OCI-LY7 (cell line): ENCODE measurements at regions not wholly inside any gene's neighbourhood (a gene's known extent, or its start where the extent isn't known, plus 50 kb on each side); places are given as distances from the start of the nearest gene placed in this dataset.

Experiments
- EZH2phosphoT487 ChIP-seq: fragments of 200-600 bp; sonication (generic); IDR thresholded peaks from 2 replicates; pipeline ENCODE4 v1.6.1; 2018; ENCODE audit warnings: low read depth, borderline replicate concordance, mild to moderate bottlenecking, mixed run types, antibody characterized with exemption, low read length, moderate library complexity, mixed read lengths
- TF ChIP-seq, protein P1 (sequence below): fragments of 200-600 bp; sonication (generic); conservative IDR thresholded peaks from 2 replicates; pipeline ENCODE4 v1.5.1; 2014; ENCODE audit warnings: mild to moderate bottlenecking, antibody characterized with exemption, low read length, moderate library complexity, mixed read lengths

- TF ChIP-seq, protein P1, sequence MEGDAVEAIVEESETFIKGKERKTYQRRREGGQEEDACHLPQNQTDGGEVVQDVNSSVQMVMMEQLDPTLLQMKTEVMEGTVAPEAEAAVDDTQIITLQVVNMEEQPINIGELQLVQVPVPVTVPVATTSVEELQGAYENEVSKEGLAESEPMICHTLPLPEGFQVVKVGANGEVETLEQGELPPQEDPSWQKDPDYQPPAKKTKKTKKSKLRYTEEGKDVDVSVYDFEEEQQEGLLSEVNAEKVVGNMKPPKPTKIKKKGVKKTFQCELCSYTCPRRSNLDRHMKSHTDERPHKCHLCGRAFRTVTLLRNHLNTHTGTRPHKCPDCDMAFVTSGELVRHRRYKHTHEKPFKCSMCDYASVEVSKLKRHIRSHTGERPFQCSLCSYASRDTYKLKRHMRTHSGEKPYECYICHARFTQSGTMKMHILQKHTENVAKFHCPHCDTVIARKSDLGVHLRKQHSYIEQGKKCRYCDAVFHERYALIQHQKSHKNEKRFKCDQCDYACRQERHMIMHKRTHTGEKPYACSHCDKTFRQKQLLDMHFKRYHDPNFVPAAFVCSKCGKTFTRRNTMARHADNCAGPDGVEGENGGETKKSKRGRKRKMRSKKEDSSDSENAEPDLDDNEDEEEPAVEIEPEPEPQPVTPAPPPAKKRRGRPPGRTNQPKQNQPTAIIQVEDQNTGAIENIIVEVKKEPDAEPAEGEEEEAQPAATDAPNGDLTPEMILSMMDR: no peak
- TF ChIP-seq EZH2phosphoT487: no peak
These were observed 114.5 kb upstream of the GOT2 start for GRCh38 chr16:58848662-58849002.
